ENCODE measurements at regions not wholly inside any gene's neighbourhood (a gene's known extent, or its start where the extent isn't known, plus 50 kb on each side); places are given as distances from the start of the nearest gene placed in this dataset.

- intact Hi-C loops (cut with DNase I), result no loop called here
- no peak for FAIRE-seq
- H3K36me3 ChIP-seq (ENCODE audit: control insufficient read depth in 2 of 3, insufficient read depth in 3 of 3, low read length in 3 of 3), result no peaks in the 10 kb centered on the region
- no peaks in the 10 kb centered on the region for H3K4me1 ChIP-seq (ENCODE audit: control insufficient read depth in 2 of 3, insufficient read depth in 2 of 3, low read depth in 1 of 3, low read length in 3 of 3)
- H3K4me3 ChIP-seq (ENCODE audit: low read length in 3 of 3), result no peak overlapping the region
- H3K27ac ChIP-seq (ENCODE audit: low read depth in 2 of 2, low read length in 2 of 2), result no peak overlapping the region
- H3K9ac ChIP-seq (ENCODE audit: low read length in 3 of 3), result no peak overlapping the region
- DNase-seq, result no peak
- H3K9me3 ChIP-seq (ENCODE audit: control insufficient read depth in 2 of 3, insufficient read depth in 1 of 3, low read length in 3 of 3), result no peaks in the 10 kb centered on the region
- TF ChIP-seq CTCF (IDR thresholded peaks at IDR 0.05; ENCODE audit: borderline replicate concordance, extremely low read depth, insufficient read depth), result no peak
- no peaks in the 10 kb centered on the region for H3K27me3 ChIP-seq (ENCODE audit: control insufficient read depth, insufficient read depth, low read length)
These were observed 426.3 kb downstream of the CETN3 start for GRCh38 chr5:89983216-89983615.

GRCh38 chr5:89981878-89982773, 427.4 kb downstream of the CETN3 start:
- FAIRE-seq, result no peak
- TF ChIP-seq CTCF (IDR thresholded peaks at IDR 0.05; ENCODE audit: borderline replicate concordance, extremely low read depth, insufficient read depth), result no peak

GRCh38 chr5:89981021-89981420, 428.5 kb downstream of the CETN3 start:
- Histone ChIP-seq H3K9me3 (ENCODE audit: control insufficient read depth in 2 of 3, insufficient read depth in 1 of 3, low read length in 3 of 3) (no peaks in the 10 kb centered on the region), H3K4me1 (ENCODE audit: control insufficient read depth in 2 of 3, insufficient read depth in 2 of 3, low read depth in 1 of 3, low read length in 3 of 3) (no peaks in the 10 kb centered on the region), H3K9ac (ENCODE audit: low read length in 3 of 3) (no peak overlapping the region), H3K4me3 (ENCODE audit: low read length in 3 of 3) (no peak overlapping the region), H3K27me3 (ENCODE audit: control insufficient read depth, insufficient read depth, low read length) (no peaks in the 10 kb centered on the region), H3K27ac (ENCODE audit: low read depth in 2 of 2, low read length in 2 of 2) (no peak overlapping the region), H3K36me3 (ENCODE audit: control insufficient read depth in 2 of 3, insufficient read depth in 3 of 3, low read length in 3 of 3) (no peaks in the 10 kb centered on the region)
- no peak for TF ChIP-seq CTCF (IDR thresholded peaks at IDR 0.05; ENCODE audit: borderline replicate concordance, extremely low read depth, insufficient read depth)
- no peak for FAIRE-seq
- no peak for DNase-seq
- intact Hi-C loops (cut with DNase I), result no loop called here

More at GRCh38 chr5:89981878-89982773, 427.4 kb downstream of the CETN3 start:
- no peak overlapping the region for H3K4me3 ChIP-seq (ENCODE audit: low read length in 3 of 3)
- H3K36me3 ChIP-seq (ENCODE audit: control insufficient read depth in 2 of 3, insufficient read depth in 3 of 3, low read length in 3 of 3), result no peaks in the 10 kb centered on the region
- H3K4me1 ChIP-seq (ENCODE audit: control insufficient read depth in 2 of 3, insufficient read depth in 2 of 3, low read depth in 1 of 3, low read length in 3 of 3), result no peaks in the 10 kb centered on the region
- DNase-seq, result no peak
- no peaks in the 10 kb centered on the region for H3K27me3 ChIP-seq (ENCODE audit: control insufficient read depth, insufficient read depth, low read length)
- no peak overlapping the region for H3K27ac ChIP-seq (ENCODE audit: low read depth in 2 of 2, low read length in 2 of 2)
- H3K9ac ChIP-seq (ENCODE audit: low read length in 3 of 3), result no peak overlapping the region
- H3K9me3 ChIP-seq (ENCODE audit: control insufficient read depth in 2 of 3, insufficient read depth in 1 of 3, low read length in 3 of 3), result no peaks in the 10 kb centered on the region
- intact Hi-C loops (cut with DNase I), result no loop called here
